Ectodermal cell (in vitro differentiated cells): ENCODE measurements at regions not wholly inside any gene's neighbourhood (a gene's known extent, or its start where the extent isn't known, plus 50 kb on each side); places are given as distances from the start of the nearest gene placed in this dataset.

Source experiments
- H3K27ac ChIP-seq: 2 replicates; pipeline ENCODE4 v1.7.0; 2013; ENCODE audit warnings: mild to moderate bottlenecking, low read depth, low read length; ENCODE audit not compliant: insufficient read depth, poor library complexity, severe bottlenecking
- H3K27me3 ChIP-seq: 2 replicates; pipeline ENCODE4 v1.7.0; 2013; ENCODE audit warnings: mild to moderate bottlenecking, low read length; ENCODE audit not compliant: insufficient read depth, control insufficient read depth, poor library complexity, severe bottlenecking
- H3K36me3 ChIP-seq: one replicate; pipeline ENCODE4 v1.7.0; 2013; ENCODE audit warnings: low read length; ENCODE audit not compliant: control insufficient read depth, insufficient read depth
- H3K4me1 ChIP-seq: one replicate; pipeline ENCODE4 v1.7.0; 2013; ENCODE audit warnings: low read length; ENCODE audit not compliant: control insufficient read depth, insufficient read depth
- H3K4me3 ChIP-seq: 2 replicates; pipeline ENCODE4 v1.7.0; 2013; ENCODE audit warnings: low read depth, low read length, control low read depth; ENCODE audit not compliant: insufficient read depth
- H3K9me3 ChIP-seq: 2 replicates; pipeline ENCODE4 v1.7.0; 2013; ENCODE audit warnings: mild to moderate bottlenecking, low read length, moderate library complexity; ENCODE audit not compliant: control insufficient read depth
- WGBS, 2 experiments: methylation state at CpG; one replicate each; pipeline ENCODE4 v1.1.7; 2013; ENCODE audit warnings: missing lambda C conversion rate in 2 of 2; 5-methylcytosine and 5-hydroxymethylcytosine counted together

DNA sequence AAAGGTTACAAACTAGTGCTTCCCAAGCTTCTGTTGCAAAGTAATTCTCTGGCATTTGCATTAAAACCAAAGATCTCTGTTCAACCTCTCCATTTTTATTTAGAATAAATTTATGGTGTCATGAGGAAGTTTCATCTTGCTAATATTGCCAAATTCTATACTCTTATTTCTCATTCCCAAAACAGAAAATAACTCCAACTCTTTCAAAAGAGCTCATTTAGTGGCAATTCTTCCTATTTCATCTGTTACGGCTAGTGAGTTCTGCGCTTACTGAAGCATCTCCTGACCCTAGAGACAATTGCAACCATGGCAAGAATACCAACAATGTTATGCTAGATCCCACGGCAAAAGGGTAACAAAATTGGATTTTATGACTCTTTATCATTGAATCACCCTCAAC is 97.0 kb downstream of the HINT1 start:
- Histone ChIP-seq H3K27ac (no peak overlapping the region), H3K9me3 (no peaks in the 10 kb centered on the region), H3K4me3 (no peak overlapping the region), H3K36me3 (no peaks in the 10 kb centered on the region), H3K27me3 (no peaks in the 10 kb centered on the region), H3K4me1 (no peaks in the 10 kb centered on the region)
- WGBS, 2 experiments = 90 to 98% methylated on average over 3 of the region's 3 CpGs

DNA sequence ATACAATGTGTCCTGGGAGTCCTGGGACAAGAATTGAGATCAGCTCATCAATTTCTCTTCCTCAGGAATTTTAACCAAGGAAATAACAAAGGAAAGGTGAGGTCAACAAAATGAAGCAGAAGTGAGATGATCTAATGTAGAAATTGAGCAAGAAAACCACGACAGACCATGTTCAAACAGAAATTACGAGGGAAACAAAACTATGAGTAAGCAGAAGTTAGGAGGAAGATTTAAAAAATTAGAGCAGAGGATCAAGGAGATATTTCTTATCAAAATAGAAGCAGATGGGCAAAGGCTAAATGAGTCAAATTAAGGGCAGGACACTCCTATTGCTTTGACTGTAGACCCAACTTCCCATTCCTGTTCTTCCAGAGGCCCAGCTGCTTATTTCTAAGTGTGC is 97.4 kb downstream of the HINT1 start:
- H3K9me3 ChIP-seq = no peaks in the 10 kb centered on the region
- WGBS, 2 experiments = 93% methylated on average over 2 of the region's 2 CpGs

GRCh38 chr5:131064669-131065371 is 100.2 kb downstream of the HINT1 start:
- Histone ChIP-seq H3K4me1 (no peaks in the 10 kb centered on the region), H3K27ac (no peak overlapping the region), H3K9me3 (no peaks in the 10 kb centered on the region), H3K27me3 (no peaks in the 10 kb centered on the region), H3K36me3 (no peaks in the 10 kb centered on the region), H3K4me3 (no peak overlapping the region)

More for the DNA sequence above, 97.4 kb downstream of the HINT1 start:
- no peak overlapping the region for H3K4me3 ChIP-seq
- no peak overlapping the region for H3K27ac ChIP-seq
- H3K27me3 ChIP-seq = no peaks in the 10 kb centered on the region
- H3K36me3 ChIP-seq = no peaks in the 10 kb centered on the region
- no peaks in the 10 kb centered on the region for H3K4me1 ChIP-seq

- H3K36me3 ChIP-seq = no peaks in the 10 kb centered on the region
- WGBS, 2 experiments = 93 to 97% methylated on average over 1 of the region's 2 CpGs
- no peaks in the 10 kb centered on the region for H3K4me1 ChIP-seq
- H3K27ac ChIP-seq = no peak overlapping the region
- H3K27me3 ChIP-seq = no peaks in the 10 kb centered on the region
- no peaks in the 10 kb centered on the region for H3K9me3 ChIP-seq
- H3K4me3 ChIP-seq = no peak overlapping the region
Observed at GRCh38 chr5:131042021-131042789, 122.9 kb downstream of the HINT1 start.

- Histone ChIP-seq H3K36me3 (no peaks in the 10 kb centered on the region), H3K27ac (no peak overlapping the region), H3K27me3 (no peaks in the 10 kb centered on the region), H3K4me3 (no peak overlapping the region), H3K9me3 (no peaks in the 10 kb centered on the region), H3K4me1 (no peaks in the 10 kb centered on the region)
- 95 to 100% methylated on average over 2 of the region's 2 CpGs for WGBS, 2 experiments
Observed at GRCh38 chr5:131023498-131023865, 141.6 kb downstream of the HINT1 start.

GRCh38 chr5:131022811-131023497 is 142.1 kb downstream of the HINT1 start:
- no peak overlapping the region for H3K27ac ChIP-seq
- H3K4me1 ChIP-seq = no peaks in the 10 kb centered on the region
- no peaks in the 10 kb centered on the region for H3K9me3 ChIP-seq
- no peaks in the 10 kb centered on the region for H3K36me3 ChIP-seq
- H3K27me3 ChIP-seq = no peaks in the 10 kb centered on the region
- no peak overlapping the region for H3K4me3 ChIP-seq
- 90 to 93% methylated on average over 1 of the region's 1 CpG for WGBS, 2 experiments

- 98 to 100% methylated on average over 1 to 2 of the region's 2 CpGs for WGBS, 2 experiments
- no peaks in the 10 kb centered on the region for H3K36me3 ChIP-seq
- H3K4me1 ChIP-seq = no peaks in the 10 kb centered on the region
- no peaks in the 10 kb centered on the region for H3K9me3 ChIP-seq
- no peak overlapping the region for H3K27ac ChIP-seq
- no peak overlapping the region for H3K4me3 ChIP-seq
- no peaks in the 10 kb centered on the region for H3K27me3 ChIP-seq
Observed at GRCh38 chr5:131021646-131022045, 143.4 kb downstream of the HINT1 start.

- H3K27ac ChIP-seq = no peak overlapping the region
- no peaks in the 10 kb centered on the region for H3K4me1 ChIP-seq
- no peaks in the 10 kb centered on the region for H3K27me3 ChIP-seq
- no peak overlapping the region for H3K4me3 ChIP-seq
- H3K36me3 ChIP-seq = no peaks in the 10 kb centered on the region
- WGBS, 2 experiments = 91 to 96% methylated on average over 6 of the region's 6 CpGs
- no peaks in the 10 kb centered on the region for H3K9me3 ChIP-seq
Observed at GRCh38 chr5:131019601-131020315, 145.3 kb downstream of the HINT1 start.

GRCh38 chr5:131019111-131019510 is 145.9 kb downstream of the HINT1 start:
- H3K27ac ChIP-seq = no peak overlapping the region
- no peaks in the 10 kb centered on the region for H3K4me1 ChIP-seq
- H3K27me3 ChIP-seq = no peaks in the 10 kb centered on the region
- 88 to 100% methylated on average over 1 of the region's 1 CpG for WGBS, 2 experiments
- no peak overlapping the region for H3K4me3 ChIP-seq
- H3K9me3 ChIP-seq = no peaks in the 10 kb centered on the region
- no peaks in the 10 kb centered on the region for H3K36me3 ChIP-seq

GRCh38 chr5:131008329-131008728 is 156.7 kb downstream of the HINT1 start:
- H3K4me1 ChIP-seq = no peaks in the 10 kb centered on the region
- no peaks in the 10 kb centered on the region for H3K9me3 ChIP-seq
- 95 to 96% methylated on average over 24 of the region's 24 CpGs for WGBS, 2 experiments
- H3K27ac ChIP-seq = no peak overlapping the region
- H3K36me3 ChIP-seq = no peaks in the 10 kb centered on the region
- no peaks in the 10 kb centered on the region for H3K27me3 ChIP-seq
- no peak overlapping the region for H3K4me3 ChIP-seq
